HG02571 (cell line): ENCODE measurements at regions not wholly inside any gene's neighbourhood (a gene's known extent, or its start where the extent isn't known, plus 50 kb on each side); places are given as distances from the start of the nearest gene placed in this dataset.
A peak's percentile ranks its signal among the peaks of the same experiment; 100 is the strongest.

Experiments
- ATAC-seq: cut with Tn5 transposase; IDR thresholded peaks from one replicate; pipeline ENCODE4 v1.9.1; 2021; ENCODE audit warnings: mild to moderate bottlenecking, moderate library complexity; ENCODE audit not compliant: unreplicated experiment

- ATAC-seq, result no peak
These were observed 102.6 kb downstream of the PERP start for GRCh38 chr6:138004430-138005287.

- no peak for ATAC-seq
These were observed 101.4 kb downstream of the PERP start for GRCh38 chr6:138005846-138006245.

GRCh38 chr6:138007014-138007472 lies 100.2 kb downstream of the PERP start:
- no peak for ATAC-seq

GRCh38 chr6:138008791-138009190 lies 98.4 kb downstream of the PERP start:
- no peak for ATAC-seq

- ATAC-seq, result no peak
These were observed 95.8 kb downstream of the PERP start for GRCh38 chr6:138011413-138011812.

GRCh38 chr6:138012682-138013081 lies 94.5 kb downstream of the PERP start:
- no peak for ATAC-seq

GRCh38 chr6:138013959-138014358 lies 93.3 kb downstream of the PERP start:
- no peak for ATAC-seq

- no peak for ATAC-seq
These were observed 90.0 kb downstream of the PERP start for GRCh38 chr6:138017166-138017757.

GRCh38 chr6:138018297-138018696 lies 88.9 kb downstream of the PERP start:
- no peak for ATAC-seq

GRCh38 chr6:138025528-138025978 lies 81.7 kb downstream of the PERP start:
- no peak for ATAC-seq

- ATAC-seq, result no peak
These were observed 80.9 kb downstream of the PERP start for GRCh38 chr6:138026342-138026741.

GRCh38 chr6:138028893-138029292 lies 78.3 kb downstream of the PERP start:
- ATAC-seq, result no peak

GRCh38 chr6:138030872-138031271 lies 76.3 kb downstream of the PERP start:
- ATAC-seq, result no peak

GRCh38 chr6:138031417-138031816 lies 75.8 kb downstream of the PERP start:
- peak; percentile 22 for ATAC-seq

- peak; percentile 40 for ATAC-seq
These were observed 75.4 kb downstream of the PERP start for GRCh38 chr6:138031850-138032249.

- no peak for ATAC-seq
These were observed 74.6 kb downstream of the PERP start for GRCh38 chr6:138032571-138032970.

- no peak for ATAC-seq
These were observed 73.0 kb downstream of the PERP start for GRCh38 chr6:138034229-138034628.

GRCh38 chr6:138035070-138035469 lies 72.1 kb downstream of the PERP start:
- no peak for ATAC-seq

- no peak for ATAC-seq
These were observed 71.1 kb downstream of the PERP start for GRCh38 chr6:138036111-138036510.

GRCh38 chr6:138037009-138037504 lies 70.2 kb downstream of the PERP start:
- ATAC-seq, result no peak

GRCh38 chr6:138038142-138038870 lies 68.9 kb downstream of the PERP start:
- no peak for ATAC-seq
